ENCODE measurements at regions not wholly inside any gene's neighbourhood (a gene's known extent, or its start where the extent isn't known, plus 50 kb on each side); places are given as distances from the start of the nearest gene placed in this dataset.
"Not testable (repeated sequence)": the region's sequence is repeated elsewhere in the genome, so short reads cannot be mapped to it uniquely, and the experiment has no call there.

DNA sequence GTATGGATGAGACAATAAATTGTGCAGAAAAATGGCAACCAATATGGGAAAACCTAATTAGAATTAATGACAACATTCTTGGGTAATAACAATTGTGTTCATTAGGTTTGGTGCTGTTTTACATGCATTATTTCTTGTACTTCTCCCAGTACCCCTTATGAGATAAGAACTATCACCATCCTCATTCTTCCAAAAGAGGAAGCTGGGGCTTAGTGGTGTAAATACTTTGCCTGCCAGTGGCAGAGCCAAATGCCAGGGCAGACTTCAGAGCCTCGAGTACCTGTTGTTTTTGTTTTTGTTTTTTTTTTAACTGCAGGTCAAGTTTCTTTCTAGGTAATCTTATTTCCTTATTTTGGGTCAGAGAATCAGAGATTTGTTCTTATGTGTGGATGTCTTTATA, 206.4 kb downstream of the RHOU start:
- DNase-seq (ENCODE audit: low read depth in 2 of 2), result no peak

DNA sequence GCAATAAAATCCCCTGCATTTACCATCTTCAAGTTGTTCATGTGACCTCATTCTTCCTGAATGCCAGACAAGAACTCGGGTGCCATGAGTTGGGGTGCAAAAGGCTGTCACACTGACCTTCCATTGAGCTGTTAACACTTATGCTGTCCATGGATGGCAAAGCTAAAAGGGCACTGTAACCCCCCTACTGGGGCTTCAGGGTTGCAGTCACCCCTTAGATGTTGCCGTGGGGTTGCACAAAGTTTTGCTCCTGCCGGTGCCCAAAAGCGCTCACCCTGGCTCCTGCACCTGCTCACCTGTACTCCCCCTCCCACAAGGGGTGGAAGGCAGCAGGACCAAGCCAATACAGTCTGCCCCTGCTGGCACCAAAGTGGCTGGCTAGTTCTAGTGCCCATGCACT, 208.2 kb downstream of the RHOU start:
- DNase-seq (ENCODE audit: low read depth in 2 of 2), result no peak

DNA sequence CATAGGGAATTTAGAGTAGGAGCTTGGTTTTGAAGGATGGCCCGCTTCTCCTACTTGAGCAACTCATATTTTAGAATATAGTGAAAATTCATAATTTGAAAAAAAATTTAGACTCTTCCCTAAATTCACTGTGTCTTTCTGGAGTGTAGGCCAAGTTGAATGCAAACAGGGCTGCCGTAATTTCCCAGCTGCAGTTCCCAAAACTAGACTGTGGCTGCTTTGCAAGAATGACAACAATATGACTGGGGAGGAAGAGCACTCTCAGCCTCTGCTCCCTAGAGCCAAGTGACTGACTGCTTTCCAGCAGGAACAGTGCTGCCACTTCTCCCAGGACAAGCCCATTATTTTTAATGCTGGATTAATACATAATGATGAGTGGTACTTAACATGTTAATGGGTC, 209.0 kb downstream of the RHOU start:
- no peak for DNase-seq (ENCODE audit: low read depth in 2 of 2)

DNA sequence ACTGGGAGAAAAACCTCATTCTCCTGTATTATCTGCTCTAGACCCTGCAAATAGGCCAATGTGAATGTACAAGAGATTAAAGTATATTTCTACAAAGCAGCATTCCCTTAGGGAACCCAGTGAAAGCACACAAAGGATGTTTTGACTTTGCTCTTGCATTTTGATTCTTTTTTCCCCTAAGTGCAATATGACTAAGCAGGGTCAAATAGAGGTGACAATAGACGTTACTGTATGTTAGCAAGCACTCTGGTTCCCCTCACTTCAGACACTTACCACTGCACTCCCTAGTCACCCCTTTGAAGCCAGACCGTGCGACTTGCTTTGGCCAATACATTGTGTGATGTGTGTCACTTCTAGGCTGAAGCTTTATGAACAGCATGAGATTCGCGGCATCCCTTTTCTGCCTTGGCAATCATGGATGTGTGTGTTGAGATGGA, 209.7 kb downstream of the RHOU start:
- no peak for DNase-seq (ENCODE audit: low read depth in 2 of 2)

DNA sequence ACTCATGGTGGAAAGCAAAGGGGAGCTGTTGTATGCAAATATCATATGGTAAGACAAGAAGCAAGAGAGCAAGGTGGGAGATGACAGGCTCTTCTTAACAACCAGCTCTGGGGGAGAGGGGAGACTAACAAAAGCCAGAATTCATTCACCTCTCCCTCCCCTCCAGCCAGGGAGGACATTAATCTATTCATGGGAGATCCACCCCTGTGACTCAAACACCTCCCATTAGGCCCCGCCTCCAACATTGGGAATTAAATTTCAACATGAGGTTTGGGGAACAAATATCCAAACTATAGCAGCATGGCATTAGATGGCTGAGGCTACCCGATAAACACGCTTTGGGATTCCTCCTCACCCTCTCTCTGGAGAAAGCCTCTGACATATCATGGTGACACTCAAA, 210.6 kb downstream of the RHOU start:
- DNase-seq (ENCODE audit: low read depth in 2 of 2), result no peak

DNA sequence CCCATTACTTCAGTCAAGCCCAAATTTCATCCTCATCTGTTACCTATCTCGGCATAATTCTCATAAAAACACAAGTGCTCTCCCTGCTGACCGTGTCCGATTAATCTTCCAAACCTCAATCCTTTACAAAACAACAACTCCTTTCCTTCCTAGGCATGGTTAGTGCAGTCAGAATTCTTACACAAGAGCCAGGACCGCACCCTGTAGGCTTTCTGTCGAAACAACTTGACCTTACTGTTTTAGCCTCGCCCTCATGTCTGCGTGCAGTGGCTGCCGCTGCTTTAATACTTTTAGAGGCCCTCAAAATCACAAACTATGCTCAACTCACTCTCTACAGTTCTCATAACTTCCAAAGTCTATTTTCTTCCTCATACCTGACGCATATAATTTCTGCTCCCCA, 214.3 kb downstream of the RHOU start:
- DNase-seq (ENCODE audit: low read depth in 2 of 2), result not testable (repeated sequence)

DNA sequence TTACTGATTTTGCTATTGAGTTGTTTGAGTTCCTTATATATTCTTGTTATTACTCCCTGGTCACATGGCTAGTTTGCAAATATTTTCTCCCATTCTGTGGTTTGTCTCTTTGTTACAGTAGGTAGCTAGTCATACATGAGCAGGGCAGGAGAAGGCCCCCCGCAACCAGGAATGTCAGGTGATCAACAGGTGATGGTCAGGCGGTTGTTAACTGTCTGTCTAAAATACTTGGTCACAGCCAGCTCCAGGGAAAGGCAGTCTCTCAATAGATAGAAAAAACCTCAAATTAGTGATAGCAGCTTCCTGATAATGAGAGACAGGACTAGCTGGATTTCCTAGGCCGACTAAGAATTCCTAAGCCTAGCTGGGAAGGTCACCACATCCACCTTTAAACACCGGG, 217.9 kb downstream of the RHOU start:
- DNase-seq (ENCODE audit: low read depth in 2 of 2), result no peak

DNA sequence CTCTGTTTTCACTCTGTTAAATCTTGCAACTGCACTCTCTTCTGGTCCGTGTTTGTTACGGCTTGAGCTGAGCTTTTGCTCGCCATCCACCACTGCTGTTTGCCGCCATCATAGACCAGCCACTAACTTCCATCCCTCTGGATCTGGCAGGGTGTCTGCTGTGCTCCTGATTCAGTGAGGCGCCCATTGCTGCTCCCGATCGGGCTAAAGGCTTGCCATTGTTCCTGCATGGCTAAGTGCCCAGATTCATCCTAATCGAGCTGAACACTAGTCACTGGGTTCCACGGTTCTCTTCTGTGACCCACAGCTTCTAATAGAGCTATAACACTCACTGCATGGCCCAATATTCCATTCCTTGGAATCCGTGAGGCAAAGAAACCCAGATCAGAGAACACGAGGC, 218.5 kb downstream of the RHOU start:
- not testable (repeated sequence) for DNase-seq (ENCODE audit: low read depth in 2 of 2)

DNA sequence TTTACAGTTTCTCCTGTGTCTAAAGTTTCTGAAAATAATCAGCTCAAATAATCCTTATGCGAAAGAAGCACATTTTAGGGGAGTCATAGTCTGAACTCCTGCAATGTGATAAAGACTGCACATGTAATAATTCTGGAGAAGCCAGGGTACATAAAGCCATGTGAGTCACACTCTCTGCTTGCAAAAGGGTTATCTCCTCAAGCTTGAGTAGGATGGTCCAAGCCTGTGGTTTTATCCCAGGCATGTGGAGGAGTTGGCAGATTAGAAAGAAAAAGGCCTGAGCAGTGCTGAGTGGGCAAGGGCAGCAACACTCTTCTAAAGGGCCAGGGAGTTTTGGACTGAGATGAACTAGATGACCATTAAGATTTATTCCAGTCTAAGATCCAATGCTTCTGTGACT, 220.4 kb downstream of the RHOU start:
- no peak for DNase-seq (ENCODE audit: low read depth in 2 of 2)

DNA sequence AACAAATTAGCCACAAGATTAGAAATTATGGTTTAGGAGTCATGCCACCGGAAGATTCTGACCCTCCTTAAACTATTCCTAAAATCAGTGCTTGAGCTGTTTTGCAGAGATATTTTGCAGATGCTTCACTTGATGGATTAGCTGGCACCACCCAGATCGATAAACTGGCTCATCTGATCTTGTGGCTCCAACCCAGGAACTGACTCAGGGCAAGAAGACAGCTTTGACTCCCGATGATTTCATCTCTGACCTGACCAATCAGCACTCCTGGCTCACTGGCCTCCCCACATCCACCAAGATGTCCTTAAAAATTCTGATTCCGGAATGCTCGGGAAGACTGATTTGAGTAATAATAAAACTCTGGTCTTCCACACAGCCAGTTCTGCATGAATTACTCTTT, 221.6 kb downstream of the RHOU start:
- no peak for DNase-seq (ENCODE audit: low read depth in 2 of 2)

DNA sequence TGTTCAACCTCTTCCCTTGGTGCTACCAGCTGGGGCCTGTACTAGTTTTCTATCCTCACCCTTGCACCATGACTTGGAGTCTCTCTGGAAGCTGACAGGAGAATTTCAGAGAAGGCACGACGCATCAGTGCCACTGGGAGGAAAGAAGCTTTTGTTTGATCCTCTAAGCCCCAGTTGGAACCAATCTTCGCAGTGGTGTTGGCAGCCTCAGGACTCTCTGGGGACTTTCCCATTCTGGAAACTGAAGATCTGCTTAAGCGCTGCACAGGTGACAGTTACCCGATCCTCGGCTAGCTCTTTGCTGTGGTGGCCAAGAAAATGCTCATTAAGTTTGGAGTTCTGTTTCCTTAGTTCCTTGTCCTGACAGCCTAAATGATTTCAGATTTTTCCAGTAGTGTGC, 222.3 kb downstream of the RHOU start:
- no peak for DNase-seq (ENCODE audit: low read depth in 2 of 2)

DNA sequence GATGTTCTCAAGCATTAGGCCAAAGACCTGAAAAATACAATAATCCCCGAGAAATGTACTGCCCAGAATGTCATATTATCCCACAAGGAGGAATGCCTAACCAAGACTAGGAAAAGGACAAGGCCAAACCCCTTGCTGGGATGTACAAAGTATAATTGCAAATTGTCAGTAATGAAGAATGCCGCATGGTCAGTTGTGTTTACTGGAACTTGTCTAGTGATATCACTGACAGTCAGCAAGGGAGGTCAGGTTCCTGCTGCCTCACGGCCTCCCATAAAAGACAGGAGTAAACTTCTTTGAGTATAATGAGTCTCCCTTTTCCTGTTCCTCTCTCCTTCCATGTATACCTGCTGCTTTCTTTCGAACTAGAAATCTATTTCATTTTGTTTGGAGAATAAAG, 222.8 kb downstream of the RHOU start:
- no peak for DNase-seq (ENCODE audit: low read depth in 2 of 2)

DNA sequence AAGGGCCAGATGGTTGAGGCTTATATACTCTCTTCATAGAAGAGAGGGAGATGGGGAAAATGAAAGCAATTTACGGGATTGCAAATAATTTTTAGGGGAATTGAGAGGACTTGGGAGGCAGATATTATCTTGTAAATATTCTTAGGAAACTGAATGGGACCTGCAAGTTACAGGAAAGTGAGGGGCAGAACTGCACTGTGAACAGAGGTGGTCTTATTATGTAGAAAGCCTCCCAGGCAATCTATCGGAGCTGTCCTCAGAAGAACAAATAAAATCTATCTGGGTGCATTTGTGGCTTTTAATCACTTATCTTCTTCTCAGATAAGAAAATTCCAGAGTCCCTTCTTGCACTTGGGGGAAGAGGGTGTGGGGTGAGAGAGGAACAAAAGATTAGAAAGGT, 223.5 kb downstream of the RHOU start:
- DNase-seq (ENCODE audit: low read depth in 2 of 2), result no peak

DNA sequence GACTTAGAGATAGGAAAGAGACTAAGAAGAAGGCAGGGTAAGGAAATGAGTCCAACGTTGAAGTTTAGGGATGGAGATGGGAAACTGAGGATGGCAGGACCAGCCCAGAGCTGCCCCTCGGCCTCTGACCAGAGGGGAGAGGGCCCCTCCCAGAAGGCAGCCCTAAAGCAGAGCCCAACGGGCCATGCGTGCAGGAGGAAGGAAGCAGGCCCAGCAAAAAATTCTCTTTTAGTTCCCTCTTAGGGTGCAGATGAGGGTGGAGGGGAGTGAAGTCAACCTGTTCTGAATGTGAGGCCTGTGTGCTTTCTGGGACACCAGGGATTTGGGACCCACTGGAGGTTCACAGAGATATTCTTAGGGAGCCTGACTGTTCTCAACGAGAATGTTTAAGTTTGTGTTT, 225.4 kb downstream of the RHOU start:
- DNase-seq (ENCODE audit: low read depth in 2 of 2), result no peak

DNA sequence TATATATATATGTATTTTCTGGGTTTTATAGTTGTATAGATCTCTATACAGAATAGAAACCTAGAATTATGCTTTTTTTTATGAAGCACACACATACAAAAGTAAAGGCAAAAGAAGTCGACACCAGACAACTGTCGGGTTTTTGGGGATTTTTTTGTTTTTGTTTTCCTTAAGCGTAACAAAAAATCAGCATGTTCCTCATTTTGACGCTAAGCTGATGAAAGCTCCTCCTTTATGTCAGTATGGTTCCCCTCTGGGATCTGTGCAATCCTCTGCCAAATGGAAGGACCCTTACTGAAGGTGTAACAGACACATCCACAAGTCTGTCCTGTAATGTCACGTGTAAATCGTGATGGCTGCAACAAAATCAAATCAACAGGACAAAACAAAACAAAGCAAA, 226.2 kb downstream of the RHOU start:
- no peak for DNase-seq (ENCODE audit: low read depth in 2 of 2)

DNA sequence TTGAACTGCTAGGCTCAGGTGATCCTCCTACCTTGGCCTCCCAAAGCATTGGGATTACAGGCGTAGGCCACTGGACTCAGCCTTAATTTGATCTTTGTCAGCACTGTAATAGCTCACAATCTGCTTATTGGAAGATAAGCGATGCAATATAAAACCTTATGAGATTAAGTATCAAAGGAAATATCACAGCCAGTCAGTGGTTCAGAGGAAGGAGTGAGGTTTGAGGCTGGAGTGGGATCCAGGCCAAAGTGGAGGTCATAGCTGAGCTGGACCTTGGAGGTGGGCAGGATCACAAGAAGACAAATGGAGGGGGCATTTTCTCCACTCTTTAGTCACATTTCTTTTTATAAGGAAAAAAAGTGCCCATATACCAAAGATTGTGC, 228.5 kb downstream of the RHOU start:
- DNase-seq (ENCODE audit: low read depth in 2 of 2), result no peak

DNA sequence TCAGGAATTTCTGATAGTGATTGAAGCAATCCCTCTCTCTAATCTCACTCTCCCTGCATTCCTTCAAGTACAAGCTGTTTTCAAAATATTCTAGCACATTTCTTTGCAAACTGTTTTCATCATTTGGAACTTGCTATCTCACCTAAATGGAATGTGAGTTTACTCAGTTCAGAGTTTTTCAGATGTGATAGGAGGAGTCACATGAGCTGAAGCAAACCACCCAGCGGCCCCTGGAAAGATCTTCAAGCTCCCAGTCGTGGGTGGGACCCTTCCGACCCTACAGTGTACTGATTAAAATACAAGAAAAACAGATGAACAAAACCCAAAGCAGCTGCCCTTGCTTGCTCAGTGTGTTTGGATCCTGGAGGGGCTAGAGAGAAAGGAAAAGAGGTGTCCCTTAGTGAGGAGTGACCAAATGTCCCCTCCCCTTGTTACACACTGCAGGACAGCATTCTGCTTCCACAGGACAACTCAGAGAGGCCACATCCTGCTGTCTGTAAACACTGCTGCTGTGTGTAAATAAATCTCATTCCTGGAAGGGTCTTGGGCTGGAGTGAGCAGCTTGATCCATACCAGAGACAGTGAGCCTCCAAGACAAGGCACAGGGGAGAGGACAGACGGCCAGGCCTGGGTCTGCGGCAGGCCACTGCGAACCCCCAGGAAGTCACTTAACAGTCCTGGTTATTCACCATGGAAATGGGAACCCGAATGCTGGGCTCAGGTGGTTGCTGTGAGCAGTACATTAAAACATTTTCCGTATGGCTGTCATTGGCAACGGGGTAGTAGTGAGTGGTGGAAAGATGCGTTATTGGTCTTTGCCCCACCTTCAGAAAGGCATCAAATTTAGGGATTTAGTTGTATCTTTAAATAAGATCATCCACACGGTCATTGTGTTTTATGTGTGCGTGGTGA, 229.2 kb downstream of the RHOU start:
- no peak for DNase-seq (ENCODE audit: low read depth in 2 of 2)

DNA sequence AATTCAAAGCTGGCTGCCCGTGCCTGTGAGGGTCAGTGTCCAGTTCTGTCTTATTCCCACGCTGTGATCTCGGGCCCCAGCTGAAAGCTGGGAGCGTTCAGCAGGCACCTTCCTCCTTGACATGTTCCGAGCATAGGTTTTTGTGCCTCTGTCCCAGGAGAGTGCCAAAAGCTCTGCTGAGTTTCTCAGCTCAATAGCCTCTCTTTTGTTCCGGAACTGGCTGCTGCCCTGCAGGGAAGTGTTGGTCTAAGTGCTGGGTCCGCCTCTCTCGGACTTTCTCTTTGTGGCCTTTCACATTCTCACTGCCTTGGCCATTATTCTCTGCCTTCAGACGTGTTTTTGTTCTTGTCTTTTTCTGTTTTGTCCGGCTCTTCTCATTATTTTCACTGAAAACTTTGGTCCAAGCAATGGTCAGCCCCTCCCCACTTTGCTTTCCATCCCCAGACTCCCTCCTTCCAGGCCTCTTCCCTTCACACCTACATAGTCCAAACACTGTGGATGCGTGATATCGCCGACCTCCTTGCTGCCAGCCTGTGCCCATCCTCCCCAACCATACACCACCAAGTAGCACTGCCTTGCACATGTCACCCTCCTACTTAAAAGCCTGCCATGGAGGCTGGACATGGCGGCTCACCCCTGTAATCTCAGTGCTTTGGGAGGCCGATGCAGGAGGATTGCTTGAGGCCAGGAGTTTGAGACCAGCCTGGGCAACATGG, 233.8 kb downstream of the RHOU start:
- no peak for DNase-seq (ENCODE audit: low read depth in 2 of 2)

DNA sequence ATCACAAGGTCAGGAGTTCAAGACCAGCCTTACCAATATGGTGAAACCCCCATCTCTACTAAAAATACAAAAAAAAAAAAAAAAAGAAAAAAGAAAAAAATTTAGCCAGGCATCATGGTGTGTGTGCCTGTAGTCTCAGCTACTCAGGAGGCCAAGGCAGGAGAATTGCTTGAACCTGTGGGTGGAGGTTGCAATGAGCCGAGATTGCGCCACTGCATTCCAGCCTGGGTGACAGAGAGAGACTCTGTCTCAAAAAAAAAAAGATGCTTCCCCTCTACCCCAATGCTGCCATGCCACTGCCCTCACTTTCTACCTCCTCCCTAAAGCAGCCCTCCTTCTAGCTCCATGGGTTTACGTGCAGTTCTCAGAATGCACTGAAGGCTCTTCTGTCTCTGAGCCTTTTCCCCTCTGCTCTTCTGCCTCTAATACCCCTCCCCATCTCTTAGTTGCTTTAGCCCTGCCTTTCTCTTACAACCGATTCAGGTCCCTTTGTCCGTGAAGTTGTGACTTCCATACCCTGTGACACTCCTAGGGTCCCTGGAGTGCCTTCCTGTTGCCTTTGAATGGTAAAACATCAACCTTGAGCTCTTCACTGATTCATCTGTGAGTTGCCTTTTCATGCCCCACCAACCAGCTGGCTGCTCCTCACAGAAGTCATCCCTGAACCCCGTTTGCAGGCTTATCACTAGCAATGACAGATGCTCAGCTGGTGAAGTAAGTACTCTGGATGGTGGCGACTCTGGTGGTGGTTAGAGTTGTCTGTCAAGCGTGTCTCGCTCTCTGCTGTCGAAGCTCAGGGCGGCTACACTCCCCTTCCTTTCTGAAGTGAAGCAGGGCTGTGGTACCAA, 234.9 kb downstream of the RHOU start:
- DNase-seq (ENCODE audit: low read depth in 2 of 2), result no peak

DNA sequence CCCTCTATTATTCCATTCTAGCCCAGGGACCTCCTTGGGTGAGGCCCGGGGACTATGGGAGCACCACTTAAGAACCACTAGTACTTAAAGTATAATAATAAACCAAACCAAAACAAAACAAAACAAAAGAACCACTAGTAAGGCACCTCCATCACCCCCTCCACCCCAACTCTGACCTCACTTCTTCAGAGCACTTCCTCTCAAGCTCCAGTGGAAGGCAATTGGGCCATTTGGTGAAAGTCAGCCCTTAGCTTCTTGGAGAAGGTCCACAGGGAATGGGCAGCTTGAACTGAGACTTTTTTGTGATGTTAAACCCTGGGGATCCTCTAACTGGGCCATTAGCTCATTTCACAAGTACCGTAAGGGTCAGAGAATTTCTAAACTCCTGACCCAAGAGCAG, 237.3 kb downstream of the RHOU start:
- no peak for DNase-seq (ENCODE audit: low read depth in 2 of 2)

DNA sequence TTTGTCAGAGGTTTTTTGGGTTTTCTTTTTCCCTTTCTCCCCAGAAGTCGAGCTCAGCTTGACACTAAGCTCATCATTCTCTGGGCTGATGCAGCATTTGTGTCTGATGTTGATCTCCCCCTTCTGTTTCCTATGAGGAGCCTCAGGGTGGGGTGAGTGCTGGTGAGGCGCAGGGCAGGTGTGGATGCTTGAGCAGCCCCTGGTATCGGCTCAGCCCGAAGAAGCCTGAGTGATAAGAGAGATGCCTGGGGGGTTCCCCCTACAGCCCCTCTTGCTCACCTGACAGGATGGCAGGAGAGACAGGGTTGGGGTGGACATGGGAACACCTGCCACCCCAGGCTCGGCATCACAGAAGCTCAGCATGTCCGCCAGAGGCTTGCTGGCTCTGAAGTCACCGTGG, 239.0 kb downstream of the RHOU start:
- DNase-seq (ENCODE audit: low read depth in 2 of 2), result no peak

DNA sequence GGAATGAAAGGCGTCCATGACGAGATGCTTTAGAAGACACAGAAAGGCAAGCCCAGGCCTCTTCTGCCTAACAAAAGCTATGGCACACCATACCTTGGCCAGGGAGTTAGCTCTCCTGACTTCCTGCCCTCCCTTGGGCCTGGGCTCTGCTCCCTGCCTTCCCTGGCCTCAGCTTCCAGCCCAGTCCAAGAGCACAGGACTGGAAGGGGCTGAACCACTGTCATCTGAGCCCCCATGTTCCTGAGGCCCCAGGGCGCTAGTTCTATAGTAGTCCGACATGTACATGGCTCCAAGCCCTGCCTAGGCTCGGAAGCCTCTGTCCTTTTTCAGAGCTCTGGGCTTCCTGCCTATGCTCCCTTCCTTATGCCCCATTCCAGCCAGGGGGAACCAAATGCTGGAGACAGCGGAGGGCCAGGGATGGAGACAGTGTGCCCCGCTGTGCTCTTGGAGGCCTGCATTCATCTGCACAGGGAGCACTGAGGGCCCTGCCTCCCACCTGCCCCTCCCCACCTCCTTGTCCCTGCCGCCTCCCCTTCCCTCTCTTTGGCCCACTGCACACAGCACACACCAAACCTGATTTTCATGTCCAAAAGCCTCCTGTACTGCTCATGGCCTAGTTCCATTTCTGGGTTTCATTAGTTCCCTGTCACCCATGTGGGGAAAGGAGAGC, 240.1 kb downstream of the RHOU start:
- no peak for DNase-seq (ENCODE audit: low read depth in 2 of 2)
